ENCODE measurements at regions not wholly inside any gene's neighbourhood (a gene's known extent, or its start where the extent isn't known, plus 50 kb on each side); places are given as distances from the start of the nearest gene placed in this dataset.

DNA sequence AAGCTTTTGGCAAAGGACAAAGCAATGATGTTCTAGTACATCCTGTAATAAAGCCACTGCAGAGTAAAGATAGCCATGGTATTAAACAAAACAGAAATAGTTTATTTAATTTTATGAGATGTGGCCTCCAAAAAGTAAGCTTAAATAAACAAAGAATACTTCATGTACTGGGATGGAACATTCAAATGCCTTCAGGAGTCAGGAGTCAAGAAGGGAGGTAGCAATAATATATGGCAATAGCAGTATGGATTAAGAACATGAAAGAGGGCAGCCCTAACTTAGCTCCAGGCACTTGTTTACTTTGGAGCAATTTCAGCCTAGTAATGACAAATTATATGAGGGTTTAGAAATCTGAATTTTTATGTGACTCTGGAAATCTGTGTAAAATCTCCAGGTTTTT is 343.9 kb upstream of the THRB start (continued):
- TF ChIP-seq, protein P1, sequence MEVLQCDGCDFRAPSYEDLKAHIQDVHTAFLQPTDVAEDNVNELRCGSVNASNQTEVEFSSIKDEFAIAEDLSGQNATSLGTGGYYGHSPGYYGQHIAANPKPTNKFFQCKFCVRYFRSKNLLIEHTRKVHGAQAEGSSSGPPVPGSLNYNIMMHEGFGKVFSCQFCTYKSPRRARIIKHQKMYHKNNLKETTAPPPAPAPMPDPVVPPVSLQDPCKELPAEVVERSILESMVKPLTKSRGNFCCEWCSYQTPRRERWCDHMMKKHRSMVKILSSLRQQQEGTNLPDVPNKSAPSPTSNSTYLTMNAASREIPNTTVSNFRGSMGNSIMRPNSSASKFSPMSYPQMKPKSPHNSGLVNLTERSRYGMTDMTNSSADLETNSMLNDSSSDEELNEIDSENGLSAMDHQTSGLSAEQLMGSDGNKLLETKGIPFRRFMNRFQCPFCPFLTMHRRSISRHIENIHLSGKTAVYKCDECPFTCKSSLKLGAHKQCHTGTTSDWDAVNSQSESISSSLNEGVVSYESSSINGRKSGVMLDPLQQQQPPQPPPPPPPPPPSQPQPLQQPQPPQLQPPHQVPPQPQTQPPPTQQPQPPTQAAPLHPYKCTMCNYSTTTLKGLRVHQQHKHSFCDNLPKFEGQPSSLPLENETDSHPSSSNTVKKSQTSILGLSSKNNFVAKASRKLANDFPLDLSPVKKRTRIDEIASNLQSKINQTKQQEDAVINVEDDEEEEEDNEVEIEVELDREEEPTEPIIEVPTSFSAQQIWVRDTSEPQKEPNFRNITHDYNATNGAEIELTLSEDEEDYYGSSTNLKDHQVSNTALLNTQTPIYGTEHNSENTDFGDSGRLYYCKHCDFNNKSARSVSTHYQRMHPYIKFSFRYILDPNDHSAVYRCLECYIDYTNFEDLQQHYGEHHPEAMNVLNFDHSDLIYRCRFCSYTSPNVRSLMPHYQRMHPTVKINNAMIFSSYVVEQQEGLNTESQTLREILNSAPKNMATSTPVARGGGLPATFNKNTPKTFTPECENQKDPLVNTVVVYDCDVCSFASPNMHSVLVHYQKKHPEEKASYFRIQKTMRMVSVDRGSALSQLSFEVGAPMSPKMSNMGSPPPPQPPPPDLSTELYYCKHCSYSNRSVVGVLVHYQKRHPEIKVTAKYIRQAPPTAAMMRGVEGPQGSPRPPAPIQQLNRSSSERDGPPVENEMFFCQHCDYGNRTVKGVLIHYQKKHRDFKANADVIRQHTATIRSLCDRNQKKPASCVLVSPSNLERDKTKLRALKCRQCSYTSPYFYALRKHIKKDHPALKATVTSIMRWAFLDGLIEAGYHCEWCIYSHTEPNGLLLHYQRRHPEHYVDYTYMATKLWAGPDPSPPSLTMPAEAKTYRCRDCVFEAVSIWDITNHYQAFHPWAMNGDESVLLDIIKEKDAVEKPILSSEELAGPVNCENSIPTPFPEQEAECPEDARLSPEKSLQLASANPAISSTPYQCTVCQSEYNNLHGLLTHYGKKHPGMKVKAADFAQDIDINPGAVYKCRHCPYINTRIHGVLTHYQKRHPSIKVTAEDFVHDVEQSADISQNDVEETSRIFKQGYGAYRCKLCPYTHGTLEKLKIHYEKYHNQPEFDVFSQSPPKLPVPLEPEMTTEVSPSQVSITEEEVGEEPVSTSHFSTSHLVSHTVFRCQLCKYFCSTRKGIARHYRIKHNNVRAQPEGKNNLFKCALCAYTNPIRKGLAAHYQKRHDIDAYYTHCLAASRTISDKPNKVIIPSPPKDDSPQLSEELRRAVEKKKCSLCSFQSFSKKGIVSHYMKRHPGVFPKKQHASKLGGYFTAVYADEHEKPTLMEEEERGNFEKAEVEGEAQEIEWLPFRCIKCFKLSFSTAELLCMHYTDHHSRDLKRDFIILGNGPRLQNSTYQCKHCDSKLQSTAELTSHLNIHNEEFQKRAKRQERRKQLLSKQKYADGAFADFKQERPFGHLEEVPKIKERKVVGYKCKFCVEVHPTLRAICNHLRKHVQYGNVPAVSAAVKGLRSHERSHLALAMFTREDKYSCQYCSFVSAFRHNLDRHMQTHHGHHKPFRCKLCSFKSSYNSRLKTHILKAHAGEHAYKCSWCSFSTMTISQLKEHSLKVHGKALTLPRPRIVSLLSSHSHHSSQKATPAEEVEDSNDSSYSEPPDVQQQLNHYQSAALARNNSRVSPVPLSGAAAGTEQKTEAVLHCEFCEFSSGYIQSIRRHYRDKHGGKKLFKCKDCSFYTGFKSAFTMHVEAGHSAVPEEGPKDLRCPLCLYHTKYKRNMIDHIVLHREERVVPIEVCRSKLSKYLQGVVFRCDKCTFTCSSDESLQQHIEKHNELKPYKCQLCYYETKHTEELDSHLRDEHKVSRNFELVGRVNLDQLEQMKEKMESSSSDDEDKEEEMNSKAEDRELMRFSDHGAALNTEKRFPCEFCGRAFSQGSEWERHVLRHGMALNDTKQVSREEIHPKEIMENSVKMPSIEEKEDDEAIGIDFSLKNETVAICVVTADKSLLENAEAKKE (CRISPR knock-in tag; IDR thresholded peaks at IDR 0.05) = no peak
- TF ChIP-seq ZNF114 (CRISPR knock-in tag; IDR thresholded peaks at IDR 0.05) = no peak
- no peak for TF ChIP-seq POLR2AphosphoS5 (IDR thresholded peaks at IDR 0.05; ENCODE audit: low read depth)

- H3K36me3 ChIP-seq (ENCODE audit: insufficient read depth) = no peaks in the 10 kb centered on the region
- H3K36me3 Mint-ChIP-seq (ENCODE audit: low read depth) = no peaks in the 10 kb centered on the region
- H4K20me1 ChIP-seq (replicated peaks; ENCODE audit: insufficient read depth) = no peaks in the 10 kb centered on the region
- no peak overlapping the region for H3K4me3 ChIP-seq
- H3K27ac ChIP-seq (ENCODE audit: low read depth) = no peak overlapping the region
- no peaks in the 10 kb centered on the region for H3K79me2 ChIP-seq (replicated peaks; ENCODE audit: insufficient read depth)
- H3K4me1 ChIP-seq (ENCODE audit: insufficient read depth) = peaks cover 11% of the 10 kb centered on the region; the same call in 1 of the 2 replicates
- H2AFZ ChIP-seq = no peak overlapping the region
- H3F3A ChIP-seq (replicated peaks; ENCODE audit: low read depth) = no peaks in the 10 kb centered on the region
- H3K4me3 Mint-ChIP-seq = no peak overlapping the region
- H3K4me1 Mint-ChIP-seq = peaks cover 31% of the 10 kb centered on the region
- H3K9me2 ChIP-seq (ENCODE audit: insufficient read depth) = no peaks in the 10 kb centered on the region
- peaks cover 2% of the 10 kb centered on the region for H3K27me3 Mint-ChIP-seq (ENCODE audit: insufficient read depth, low read depth, poor library complexity)
- ATAC-seq (no peak), DNase-seq (ENCODE audit: low spot score) (no peak)
- no peak overlapping the region for H3K4me2 ChIP-seq
- no peaks in the 10 kb centered on the region for H3K9me3 Mint-ChIP-seq
- H3K27me3 ChIP-seq (ENCODE audit: insufficient read depth) = no peaks in the 10 kb centered on the region
- no peak overlapping the region for H3K27ac Mint-ChIP-seq
- TF ChIP-seq EZH2phosphoT487 (IDR thresholded peaks at IDR 0.05; ENCODE audit: unreplicated experiment) (no peak), ZNF114 (CRISPR knock-in tag; IDR thresholded peaks at IDR 0.05) (no peak), ETS1 (IDR thresholded peaks at IDR 0.05) (no peak), ZNF331 (CRISPR knock-in tag; IDR thresholded peaks at IDR 0.05; ENCODE audit: low read depth) (no peak), STAT1 (IDR thresholded peaks at IDR 0.05; ENCODE audit: unreplicated experiment) (no peak), JUNB (IDR thresholded peaks at IDR 0.05; ENCODE audit: unreplicated experiment) (no peak), REST (IDR thresholded peaks at IDR 0.05; ENCODE audit: unreplicated experiment) (no peak), NANOG (IDR thresholded peaks at IDR 0.05; ENCODE audit: borderline replicate concordance) (no peak), POLR2AphosphoS5 (IDR thresholded peaks at IDR 0.05; ENCODE audit: low read depth) (no peak), EZH2 (IDR thresholded peaks at IDR 0.05; ENCODE audit: low read depth, unreplicated experiment) (no peak)
Measured at GRCh38 chr3:24843955-24844354, 349.3 kb upstream of the THRB start.
